ENCODE measurements at regions not wholly inside any gene's neighbourhood (a gene's known extent, or its start where the extent isn't known, plus 50 kb on each side); places are given as distances from the start of the nearest gene placed in this dataset.
"Not testable (repeated sequence)": the region's sequence is repeated elsewhere in the genome, so short reads cannot be mapped to it uniquely, and the experiment has no call there.

- not testable (repeated sequence) for TF ChIP-seq CTCF, POLR2A (IDR thresholded peaks at IDR 0.05)
These were observed 172.1 kb upstream of the ZNF385D start for GRCh38 chr3:21923156-21923555.
